K562 (cell line): ENCODE measurements at regions not wholly inside any gene's neighbourhood (a gene's known extent, or its start where the extent isn't known, plus 50 kb on each side); places are given as distances from the start of the nearest gene placed in this dataset.

ENCODE experiments used
- ARID1B ChIP-seq: fragments of 450-650 bp; IDR thresholded peaks from 2 replicates; pipeline ENCODE4 v1.6.1; 2016; ENCODE audit warnings: antibody characterized with exemption, mild to moderate bottlenecking, inconsistent platforms
- CBX3 ChIP-seq, 2 experiments: IDR thresholded peaks; 1 replicate in 1 of 2; 2 replicates in 1 of 2; pipeline ENCODE4 v1.6.1; 2012; ENCODE audit warnings: inconsistent platforms in 2 of 2, low read length in 2 of 2, borderline replicate concordance in 1 of 2, control low read depth in 1 of 2
- FOXK2 ChIP-seq, 2 experiments: fragments of 450-650 bp; IDR thresholded peaks in 1 of 2; conservative IDR thresholded peaks in 1 of 2; 2 replicates each; pipeline ENCODE4 v1.6.1; 2016; ENCODE audit warnings: low read depth in 2 of 2, mild to moderate bottlenecking in 1 of 2
- MGA ChIP-seq: fragments of 450-650 bp; IDR thresholded peaks from 2 replicates; pipeline ENCODE4 v1.6.1; 2016; ENCODE audit warnings: mild to moderate bottlenecking, moderate library complexity
- SAFB ChIP-seq: fragments of 200-400 bp; formaldehyde crosslinking; IDR thresholded peaks from 2 replicates; pipeline ENCODE4 v1.6.1; 2017; ENCODE audit warnings: low read depth, low read length, borderline replicate concordance
- SNRNP70 ChIP-seq: fragments of 200-400 bp; formaldehyde crosslinking; optimal IDR thresholded peaks from 2 replicates; pipeline ENCODE3; 2017; ENCODE audit warnings: low read depth, low read length
- TFAP4 ChIP-seq: sonication (generic); formaldehyde crosslinking; IDR thresholded peaks from 2 replicates; pipeline ENCODE4 v1.8.0; 2022; ENCODE audit warnings: missing genetic modification reagents, mild to moderate bottlenecking, moderate library complexity, borderline replicate concordance
- THAP7 ChIP-seq: fragments of 250-450 bp; sonication (Bioruptor Pico); IDR thresholded peaks from 2 replicates; pipeline ENCODE4 v1.5.0; 2021
- TOE1 ChIP-seq, 2 experiments: fragments of 450-650 bp in 1 of 2; sonication (generic) in 1 of 2; formaldehyde crosslinking in 1 of 2; IDR thresholded peaks; 2 replicates each; pipeline versions ENCODE4 v1.7.1 to v1.8.0; 2016 to 2022; ENCODE audit warnings: borderline replicate concordance in 2 of 2, mild to moderate bottlenecking in 2 of 2, antibody characterized with exemption in 1 of 2, inconsistent platforms in 1 of 2, low read depth in 1 of 2, missing genetic modification reagents in 1 of 2, moderate library complexity in 1 of 2
- ZNF511 ChIP-seq: sonication (generic); formaldehyde crosslinking; IDR thresholded peaks from 2 replicates; pipeline ENCODE4 v1.8.0; 2022; ENCODE audit warnings: mild to moderate bottlenecking, missing genetic modification reagents

GRCh38 chr2:46849721-46850556 is 65.7 kb downstream of the MCFD2 start (continued):
- peak; percentile 61; the same call in 1 of the 2 replicates for TF ChIP-seq TFAP4 (CRISPR knock-in tag)
- TF ChIP-seq MGA: peak; percentile 82
- TF ChIP-seq CBX3 (IDR thresholded peaks at IDR 0.05; ENCODE audit: borderline replicate concordance in 1 of 2, low read length in 2 of 2): no peak; a peak in 1 of 3 replicates
- TF ChIP-seq ARID1B: peak; percentile 86
- 0 out of 2 replicates have a peak, but pooled peaks have one; percentile 19 for TF ChIP-seq ZNF511 (CRISPR knock-in tag)
- TF ChIP-seq TOE1 (IDR thresholded peaks at IDR 0.05; ENCODE audit: borderline replicate concordance): peak; percentile 26; the same call in 1 of the 2 replicates
- no peak for TF ChIP-seq TOE1 (CRISPR knock-in tag; IDR thresholded peaks at IDR 0.05; ENCODE audit: borderline replicate concordance, low read depth)
- no peak for TF ChIP-seq SNRNP70
- TF ChIP-seq SAFB: no peak
- no peak for TF ChIP-seq THAP7 (CRISPR knock-in tag)
- TF ChIP-seq FOXK2 (conservative IDR thresholded peaks at IDR 0.05 in 1 of 2, IDR thresholded peaks at IDR 0.05 in 1 of 2; ENCODE audit: low read depth in 2 of 2): 0 out of 4 replicates have a peak, but pooled peaks have one; percentile 28 to 36
